SK-N-MC (cell line): ENCODE measurements at regions not wholly inside any gene's neighbourhood (a gene's known extent, or its start where the extent isn't known, plus 50 kb on each side); places are given as distances from the start of the nearest gene placed in this dataset.

Experiments used
- DNase-seq: peaks from one replicate; pipeline ENCODE4 v3.0.0-alpha.2; 2011; ENCODE audit warnings: low read depth, low spot score
- H3K27ac ChIP-seq: fragments of 200-600 bp; sonication (generic); 2 replicates; pipeline ENCODE4 v1.5.1; 2016; ENCODE audit warnings: mixed run types
- H3K36me3 ChIP-seq: fragments of 200-600 bp; sonication (generic); 2 replicates; pipeline ENCODE4 v1.6.1; 2017; ENCODE audit warnings: antibody characterized with exemption, low read length, mixed read lengths; ENCODE audit not compliant: insufficient read depth
- H3K4me3 ChIP-seq: fragments of 200-600 bp; sonication (generic); 2 replicates; pipeline ENCODE4 v1.5.1; 2016
- H3K9ac ChIP-seq: fragments of 200-600 bp; sonication (generic); 2 replicates; pipeline ENCODE4 v1.8.0; 2017; ENCODE audit warnings: mixed run types, mixed read lengths; ENCODE audit not compliant: insufficient read length
- H3K9me3 ChIP-seq: fragments of 200-600 bp; sonication (generic); 2 replicates; pipeline ENCODE4 v1.6.1; 2017; ENCODE audit warnings: low read depth, mild to moderate bottlenecking, antibody characterized with exemption, low read length, moderate library complexity, mixed read lengths
- EZH2 ChIP-seq: fragments of 200-600 bp; sonication (generic); IDR thresholded peaks from one replicate; pipeline ENCODE4 v1.6.1; 2017; ENCODE audit warnings: antibody characterized with exemption
- FOXP2 ChIP-seq: optimal IDR thresholded peaks from 2 replicates; pipeline ENCODE3; 2011; ENCODE audit warnings: mild to moderate bottlenecking, moderate library complexity; ENCODE audit not compliant: insufficient read depth; ENCODE audit errors: extremely low read length, control extremely low read depth
- POLR2AphosphoS5 ChIP-seq: IDR thresholded peaks from 2 replicates; pipeline ENCODE4 v1.6.1; 2012; ENCODE audit warnings: mild to moderate bottlenecking, low read depth, low read length, borderline replicate concordance

DNA sequence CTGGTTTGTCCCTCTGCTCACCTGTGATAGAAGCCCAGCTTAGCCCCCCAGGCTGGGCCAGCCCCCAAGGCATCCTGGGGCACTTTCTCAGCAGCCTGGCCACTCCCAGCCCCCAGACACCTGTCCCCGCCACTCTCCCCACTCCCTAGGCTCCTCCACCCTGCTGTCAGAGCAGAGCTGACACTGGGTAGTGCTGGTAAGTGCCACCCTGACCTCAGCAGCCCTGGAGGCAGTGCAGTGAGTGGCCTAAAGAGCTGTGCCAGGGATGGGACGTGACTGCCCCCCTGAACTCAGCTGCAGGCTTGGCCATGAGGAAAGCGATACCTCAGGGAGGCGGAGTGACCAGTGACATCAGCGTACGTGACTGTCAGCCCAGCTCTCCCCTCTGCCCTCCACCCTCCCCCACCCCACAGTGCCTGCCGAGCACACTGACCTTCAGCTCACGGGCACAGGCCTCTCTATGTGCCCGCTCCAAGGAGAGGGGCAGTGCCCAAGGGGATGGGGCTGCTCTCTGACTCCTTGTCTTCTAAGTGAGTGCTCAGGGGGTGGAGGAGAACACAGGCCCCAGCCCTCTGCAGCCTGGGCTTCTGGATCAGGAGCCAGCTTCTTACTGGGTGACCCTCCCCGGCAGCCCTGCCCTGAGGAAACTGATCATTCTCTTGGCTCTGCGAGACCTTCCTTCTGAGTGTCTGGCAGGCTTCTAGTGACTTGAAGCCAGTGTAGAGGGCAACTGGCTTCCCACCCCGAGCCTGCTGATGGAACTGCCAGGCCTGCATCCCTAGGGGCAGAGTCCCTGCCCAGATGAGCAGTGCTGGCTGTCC lies 172.7 kb downstream of the MRPL14 start:
- Histone ChIP-seq H3K27ac (no peak overlapping the region), H3K4me3 (no peak overlapping the region), H3K9me3 (peaks cover 4% of the 10 kb centered on the region; the same call in 1 of the 2 replicates), H3K36me3 (no peaks in the 10 kb centered on the region), H3K9ac (no peak overlapping the region)
- no peak for DNase-seq
- no peak for TF ChIP-seq POLR2AphosphoS5
- TF ChIP-seq EZH2 = no peak
- no peak for TF ChIP-seq FOXP2

DNA sequence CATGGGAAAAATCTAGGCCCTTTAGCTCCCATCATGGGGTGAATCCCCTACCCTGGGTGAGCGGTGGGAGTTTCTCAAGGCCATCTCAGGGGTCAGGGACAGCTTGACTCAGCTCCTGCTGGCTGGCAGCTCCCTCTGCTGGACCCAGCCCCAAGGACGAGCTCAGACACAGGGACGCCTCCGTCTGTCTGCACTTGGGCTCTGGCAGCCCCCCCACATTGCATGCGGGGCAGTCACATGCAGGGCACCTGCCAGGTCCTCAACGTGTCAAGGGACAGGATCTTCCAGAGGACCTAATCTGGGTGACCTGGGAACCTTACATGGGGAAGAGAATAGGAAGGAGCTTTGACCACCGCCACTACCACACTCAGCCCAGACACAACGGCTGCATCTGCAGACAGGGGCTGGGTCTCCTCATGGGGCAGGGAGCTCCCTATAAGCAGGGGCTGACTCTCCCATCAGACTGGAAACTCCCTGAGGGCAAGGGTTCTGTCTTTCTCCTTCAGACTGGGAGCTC lies 173.4 kb downstream of the MRPL14 start:
- H3K36me3 ChIP-seq = no peaks in the 10 kb centered on the region
- no peak overlapping the region for H3K9ac ChIP-seq
- DNase-seq = no peak
- no peak overlapping the region for H3K27ac ChIP-seq
- H3K9me3 ChIP-seq = peaks cover 4% of the 10 kb centered on the region; the same call in 1 of the 2 replicates
- no peak overlapping the region for H3K4me3 ChIP-seq
- TF ChIP-seq FOXP2 = no peak

DNA sequence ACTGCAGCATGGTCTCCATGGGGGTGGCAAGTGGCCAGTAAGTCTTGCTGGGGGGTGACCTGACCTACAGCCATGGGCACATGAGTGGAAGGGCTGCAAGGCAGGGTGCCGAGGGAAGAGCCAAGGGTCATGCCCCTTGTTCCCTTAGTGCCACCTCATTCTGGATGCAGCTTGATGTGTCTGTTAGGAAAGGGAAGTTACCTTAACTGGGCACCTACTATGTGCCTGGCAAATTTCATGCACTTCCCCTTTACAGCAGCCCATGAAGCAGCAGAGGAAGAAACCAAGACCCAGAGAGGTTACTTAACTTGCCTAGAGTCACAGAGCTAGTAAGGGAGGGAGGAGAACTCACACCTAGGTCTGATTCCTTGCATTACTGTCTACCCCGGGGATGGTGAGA lies 174.0 kb downstream of the MRPL14 start:
- no peak for DNase-seq
- Histone ChIP-seq H3K4me3 (no peak overlapping the region), H3K9ac (no peak overlapping the region), H3K27ac (no peak overlapping the region), H3K36me3 (no peaks in the 10 kb centered on the region), H3K9me3 (peaks cover 4% of the 10 kb centered on the region; the same call in 1 of the 2 replicates)
- TF ChIP-seq FOXP2 (no peak), EZH2 (no peak), POLR2AphosphoS5 (no peak)

DNA sequence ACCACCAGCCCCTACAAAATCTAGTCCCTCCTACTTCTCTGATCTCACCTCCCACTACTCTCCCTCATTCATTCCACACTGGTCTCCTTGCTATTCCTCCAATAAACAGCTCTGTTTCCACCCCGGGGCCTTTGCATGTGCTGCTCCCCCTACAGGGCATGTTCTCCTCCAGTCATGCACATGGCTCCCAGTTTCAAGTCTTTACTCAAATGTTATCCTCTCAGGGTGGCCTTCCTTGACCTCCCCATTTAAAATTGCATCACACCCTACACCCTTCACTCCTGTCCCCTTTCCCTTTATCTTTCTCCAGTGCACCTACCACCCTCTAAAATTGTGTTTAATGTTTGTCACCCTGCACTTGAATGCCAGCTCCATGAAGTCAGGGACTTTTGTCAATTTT lies 174.5 kb downstream of the MRPL14 start:
- H3K4me3 ChIP-seq = no peak overlapping the region
- H3K9ac ChIP-seq = no peak overlapping the region
- H3K9me3 ChIP-seq = peaks cover 4% of the 10 kb centered on the region; the same call in 1 of the 2 replicates
- TF ChIP-seq EZH2 = no peak
- no peak for TF ChIP-seq POLR2AphosphoS5
- no peak for TF ChIP-seq FOXP2
- H3K27ac ChIP-seq = no peak overlapping the region
- no peaks in the 10 kb centered on the region for H3K36me3 ChIP-seq
- no peak for DNase-seq

DNA sequence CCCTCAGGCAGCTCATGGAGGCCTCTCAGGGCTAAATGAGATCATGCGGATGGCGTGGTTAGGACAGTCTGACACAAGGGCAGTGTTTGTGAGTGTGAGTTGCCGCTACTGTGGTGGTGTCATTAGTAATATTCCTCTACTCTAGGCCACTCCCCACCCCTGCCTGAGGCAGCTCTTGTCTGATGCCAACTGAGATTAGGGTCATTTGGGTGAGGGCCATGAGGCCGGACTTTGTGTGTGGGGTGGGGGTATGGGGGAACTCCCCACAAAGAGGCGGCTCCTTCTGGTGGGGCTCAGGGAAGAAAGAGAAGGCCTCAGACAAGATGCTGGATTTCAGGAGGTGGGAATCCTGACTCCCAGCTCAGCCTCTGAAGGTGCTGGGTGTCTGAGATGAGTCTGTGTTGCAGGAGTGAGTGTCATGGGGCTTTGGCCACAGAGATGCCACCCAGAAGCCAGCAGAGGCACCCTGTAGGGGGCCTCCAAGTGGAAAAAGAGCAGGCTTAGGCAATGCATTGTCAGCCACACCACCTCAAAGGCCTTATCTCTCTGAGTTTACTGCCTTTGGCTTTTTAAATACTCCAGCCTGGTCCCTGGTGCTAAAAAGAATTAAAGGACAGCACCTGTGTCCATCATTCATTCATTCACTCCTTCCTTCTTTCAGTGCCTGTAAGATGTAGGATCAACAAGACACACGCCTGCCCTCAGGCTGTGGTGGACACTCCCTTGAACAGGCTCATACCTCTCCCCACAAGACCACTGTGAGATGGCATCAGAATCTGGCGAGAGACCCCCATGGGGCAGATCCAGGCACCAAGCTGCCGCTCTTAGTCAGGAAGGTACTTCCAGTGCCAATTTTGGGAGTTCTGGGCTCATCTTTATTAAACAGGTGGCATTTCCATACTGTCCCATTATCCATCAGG lies 175.2 kb downstream of the MRPL14 start:
- Histone ChIP-seq H3K9ac (no peak overlapping the region), H3K9me3 (peaks cover 4% of the 10 kb centered on the region; the same call in 1 of the 2 replicates), H3K4me3 (no peak overlapping the region), H3K27ac (no peak overlapping the region), H3K36me3 (no peaks in the 10 kb centered on the region)
- DNase-seq = no peak
- TF ChIP-seq POLR2AphosphoS5 (no peak), FOXP2 (no peak), EZH2 (no peak)

DNA sequence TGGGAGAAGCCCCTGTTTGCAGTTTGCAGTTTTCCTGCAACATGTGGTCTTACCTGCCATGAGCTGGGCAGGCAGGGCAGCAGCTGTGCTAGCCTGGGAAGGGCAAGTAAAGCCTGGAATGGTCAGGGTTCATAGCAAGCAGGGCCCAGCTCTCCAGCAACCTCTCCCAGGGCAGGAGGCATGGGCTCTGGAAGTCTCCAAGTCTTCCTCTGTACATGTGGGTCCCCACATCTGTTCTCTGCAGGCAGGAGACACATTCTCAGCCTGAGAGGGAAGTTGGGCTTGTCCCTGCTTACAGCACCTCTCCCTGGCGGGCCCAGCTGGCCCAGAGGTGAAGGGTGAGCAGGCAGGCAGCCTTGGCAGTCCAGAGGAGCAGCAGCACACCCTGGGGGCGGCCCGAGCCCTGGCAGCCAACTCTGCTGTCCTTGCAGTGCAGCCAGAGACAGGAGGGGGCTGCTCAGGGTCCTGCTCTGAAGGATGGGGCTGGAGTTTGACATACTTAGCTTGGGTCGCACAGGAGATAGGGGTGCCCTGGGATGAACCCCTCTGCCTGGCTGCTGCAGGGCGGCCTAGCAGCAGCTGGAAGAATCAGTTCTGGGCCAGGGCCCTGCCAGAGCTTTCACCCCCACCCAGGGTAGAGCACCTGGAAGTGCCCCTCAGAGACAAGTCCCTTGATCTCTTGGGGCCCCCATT lies 176.0 kb downstream of the MRPL14 start:
- Histone ChIP-seq H3K9ac (no peak overlapping the region), H3K4me3 (no peak overlapping the region), H3K36me3 (no peaks in the 10 kb centered on the region), H3K9me3 (no peaks in the 10 kb centered on the region), H3K27ac (no peak overlapping the region)
- TF ChIP-seq FOXP2 (no peak), EZH2 (no peak), POLR2AphosphoS5 (no peak)
- DNase-seq = no peak

DNA sequence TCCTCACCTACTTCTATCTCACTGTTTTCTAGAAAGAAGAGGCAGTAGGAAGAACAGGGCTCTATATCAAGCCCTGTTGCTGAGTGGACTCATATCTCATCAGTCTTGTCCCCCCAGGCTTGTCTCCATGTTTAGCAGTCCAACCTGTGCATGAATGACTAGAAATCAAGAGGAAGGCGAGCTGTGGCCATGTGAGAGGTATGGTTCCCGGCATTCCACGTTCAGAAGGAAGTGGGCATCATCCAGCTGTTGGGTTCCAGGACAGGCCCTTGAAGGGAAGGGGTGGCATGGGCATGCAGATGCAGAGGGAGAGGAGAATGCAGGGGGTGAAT lies 176.6 kb downstream of the MRPL14 start:
- TF ChIP-seq POLR2AphosphoS5 = no peak
- no peak for TF ChIP-seq FOXP2
- no peak for TF ChIP-seq EZH2
- H3K36me3 ChIP-seq = no peaks in the 10 kb centered on the region
- H3K27ac ChIP-seq = no peak overlapping the region
- no peak overlapping the region for H3K9ac ChIP-seq
- H3K9me3 ChIP-seq = no peaks in the 10 kb centered on the region
- H3K4me3 ChIP-seq = no peak overlapping the region
- DNase-seq = no peak
